ENCODE measurements at regions not wholly inside any gene's neighbourhood (a gene's known extent, or its start where the extent isn't known, plus 50 kb on each side); places are given as distances from the start of the nearest gene placed in this dataset.
"Not testable (repeated sequence)": the region's sequence is repeated elsewhere in the genome, so short reads cannot be mapped to it uniquely, and the experiment has no call there.

- WGBS, 2 donors (ENCODE audit: low coverage in 1 of 2), result 6 to 10% methylated on average over 2 of the region's 2 CpGs
- TF ChIP-seq CTCF (IDR thresholded peaks at IDR 0.05), result no peak
- no peak for TF ChIP-seq POLR2AphosphoS5 (IDR thresholded peaks at IDR 0.05)
- TF ChIP-seq POLR2A (IDR thresholded peaks at IDR 0.05), result no peak
- TF ChIP-seq EP300 (IDR thresholded peaks at IDR 0.05), result no peak
- H3K27me3 ChIP-seq, result no peaks in the 10 kb centered on the region
- H3K36me3 ChIP-seq, result no peaks in the 10 kb centered on the region
- no peak for ATAC-seq
- no peak overlapping the region for H3K4me3 ChIP-seq
- no peak overlapping the region for H3K27ac ChIP-seq
- H3K4me1 ChIP-seq, result no peaks in the 10 kb centered on the region
- H3K9me3 ChIP-seq, result no peaks in the 10 kb centered on the region
Measured at GRCh38 chr3:163196245-163196644, 1699.6 kb downstream of the OTOL1 start.

GRCh38 chr3:163185721-163186350 lies 1689.2 kb downstream of the OTOL1 start:
- H3K27me3 ChIP-seq, result no peaks in the 10 kb centered on the region
- no peaks in the 10 kb centered on the region for H3K4me1 ChIP-seq
- no peak overlapping the region for H3K27ac ChIP-seq
- 92% methylated on average over 1 of the region's 1 CpG; no CpG with 5 or more reads in 1 of the 2 donors for WGBS, 2 donors (ENCODE audit: low coverage in 1 of 2)
- no peaks in the 10 kb centered on the region for H3K36me3 ChIP-seq
- H3K9me3 ChIP-seq, result no peaks in the 10 kb centered on the region
- ATAC-seq, result no peak
- TF ChIP-seq POLR2A (IDR thresholded peaks at IDR 0.05), result no peak
- TF ChIP-seq EP300 (IDR thresholded peaks at IDR 0.05), result no peak
- TF ChIP-seq CTCF (IDR thresholded peaks at IDR 0.05), result no peak
- no peak for TF ChIP-seq POLR2AphosphoS5 (IDR thresholded peaks at IDR 0.05)
- H3K4me3 ChIP-seq, result no peak overlapping the region

GRCh38 chr3:163175970-163176369 lies 1679.4 kb downstream of the OTOL1 start:
- Histone ChIP-seq H3K9me3 (peaks cover 0 to 20% (median 0%) of the 10 kb centered on the region in 3 donors), H3K4me1 (no peaks in the 10 kb centered on the region), H3K27ac (no peak overlapping the region), H3K36me3 (no peaks in the 10 kb centered on the region), H3K4me3 (no peak overlapping the region), H3K27me3 (no peaks in the 10 kb centered on the region)
- no peak for ATAC-seq
- WGBS, 2 donors (ENCODE audit: low coverage in 1 of 2), result 20 to 52% methylated on average over 2 of the region's 2 CpGs
- TF ChIP-seq EP300 (IDR thresholded peaks at IDR 0.05), result no peak
- no peak for TF ChIP-seq POLR2AphosphoS5 (IDR thresholded peaks at IDR 0.05)
- no peak for TF ChIP-seq POLR2A (IDR thresholded peaks at IDR 0.05)

- H3K9me3 ChIP-seq, result peaks cover 0 to 25% (median 0%) of the 10 kb centered on the region in 3 donors
- H3K36me3 ChIP-seq, H3K27ac ChIP-seq, H3K27me3 ChIP-seq, ATAC-seq, H3K4me1 ChIP-seq, H3K4me3 ChIP-seq: not testable (repeated sequence)
- 76 to 88% methylated on average over 1 to 3 of the region's 3 CpGs for WGBS, 2 donors (ENCODE audit: low coverage in 1 of 2)
Measured at GRCh38 chr3:163172513-163172912, 1675.9 kb downstream of the OTOL1 start.

- H3K4me1 ChIP-seq, result no peaks in the 10 kb centered on the region
- no peak overlapping the region for H3K4me3 ChIP-seq
- no peaks in the 10 kb centered on the region for H3K27me3 ChIP-seq
- ATAC-seq, result no peak
- TF ChIP-seq POLR2AphosphoS5 (IDR thresholded peaks at IDR 0.05), result no peak
- no peak for TF ChIP-seq CTCF (IDR thresholded peaks at IDR 0.05)
- no peak for TF ChIP-seq POLR2A (IDR thresholded peaks at IDR 0.05)
- TF ChIP-seq EP300 (IDR thresholded peaks at IDR 0.05), result no peak
- WGBS, 2 donors (ENCODE audit: low coverage in 1 of 2), result 71 to 91% methylated on average over 1 of the region's 1 CpG
- no peak overlapping the region for H3K27ac ChIP-seq
- peaks cover 0 to 15% (median 0%) of the 10 kb centered on the region in 3 donors for H3K9me3 ChIP-seq
- no peaks in the 10 kb centered on the region for H3K36me3 ChIP-seq
Measured at GRCh38 chr3:163166197-163166596, 1669.6 kb downstream of the OTOL1 start.

GRCh38 chr3:163159306-163159705 lies 1662.7 kb downstream of the OTOL1 start:
- Histone ChIP-seq H3K27me3 (no peaks in the 10 kb centered on the region), H3K4me1 (no peaks in the 10 kb centered on the region), H3K36me3 (no peaks in the 10 kb centered on the region), H3K27ac (no peak overlapping the region), H3K9me3 (no peaks in the 10 kb centered on the region), H3K4me3 (no peak overlapping the region)
- 34 to 57% methylated on average over 2 of the region's 2 CpGs for WGBS, 2 donors (ENCODE audit: low coverage in 1 of 2)
- no peak for TF ChIP-seq POLR2AphosphoS5 (IDR thresholded peaks at IDR 0.05)
- TF ChIP-seq EP300 (IDR thresholded peaks at IDR 0.05), result no peak
- TF ChIP-seq POLR2A (IDR thresholded peaks at IDR 0.05), result no peak
- TF ChIP-seq CTCF (IDR thresholded peaks at IDR 0.05), result no peak
- no peak for ATAC-seq

Measured in gastroesophageal sphincter (tissue), 4 donors.